ENCODE measurements at regions not wholly inside any gene's neighbourhood (a gene's known extent, or its start where the extent isn't known, plus 50 kb on each side); places are given as distances from the start of the nearest gene placed in this dataset.
"Not testable (repeated sequence)": the region's sequence is repeated elsewhere in the genome, so short reads cannot be mapped to it uniquely, and the experiment has no call there.

DNA sequence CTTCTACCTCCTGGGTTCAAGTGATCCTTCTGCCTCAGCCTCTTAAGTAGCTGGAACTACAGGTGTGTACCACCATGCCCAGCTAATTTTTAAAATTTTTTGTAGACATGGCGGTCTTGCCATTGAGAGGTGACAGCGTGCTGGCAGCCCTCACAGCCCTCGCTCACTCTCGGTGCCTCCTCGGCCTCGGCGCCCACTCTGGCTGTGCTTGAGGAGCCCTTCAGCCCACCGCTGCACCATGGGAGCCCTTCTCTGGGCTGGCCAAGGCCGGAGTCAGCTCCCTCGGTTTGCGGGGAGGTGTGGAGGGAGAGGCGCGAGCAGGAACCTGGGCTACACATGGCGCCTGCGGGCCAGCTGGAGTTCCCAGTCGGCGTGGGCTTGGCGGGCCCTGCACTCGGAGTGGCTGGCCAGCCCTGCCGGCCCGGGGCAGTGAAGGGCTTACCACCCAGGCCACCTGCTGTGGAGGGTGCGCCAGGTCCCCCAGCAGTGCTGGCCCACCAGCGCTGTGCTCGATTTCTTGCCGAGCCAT is 111.1 kb downstream of the RAP2A start:
- H3K4me3 Mint-ChIP-seq; H3K36me3 Mint-ChIP-seq (ENCODE audit: low read depth); H3K4me1 Mint-ChIP-seq (ENCODE audit: low read depth); H3K27ac Mint-ChIP-seq; H3K9me3 Mint-ChIP-seq; intact Hi-C loops (cut with micrococcal nuclease); H3K27me3 Mint-ChIP-seq: not testable (repeated sequence)

DNA sequence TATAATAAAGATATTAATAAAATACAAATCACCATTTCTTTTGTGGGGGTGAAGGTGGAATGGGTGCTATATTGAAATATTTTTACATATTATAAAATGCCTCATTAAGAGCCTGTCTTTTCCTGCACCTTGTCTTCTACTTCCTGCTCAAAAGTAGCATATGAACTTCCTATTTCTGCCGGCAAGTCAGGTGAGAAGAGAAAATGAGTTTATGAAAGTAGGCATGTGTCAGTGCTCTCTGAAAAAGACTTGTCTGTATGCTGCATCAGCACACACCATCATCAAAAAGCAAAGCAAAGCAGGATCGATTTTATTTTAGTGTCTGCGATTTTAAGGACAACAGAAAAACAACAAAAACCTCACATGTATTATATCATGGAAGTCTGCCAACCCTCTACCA is 114.2 kb downstream of the RAP2A start:
- no peak overlapping the region for H3K27ac Mint-ChIP-seq
- H3K4me1 Mint-ChIP-seq (ENCODE audit: low read depth) = no peaks in the 10 kb centered on the region
- H3K36me3 Mint-ChIP-seq (ENCODE audit: low read depth) = no peaks in the 10 kb centered on the region
- H3K9me3 Mint-ChIP-seq = no peaks in the 10 kb centered on the region
- no peak overlapping the region for H3K4me3 Mint-ChIP-seq
- peaks cover 2% of the 10 kb centered on the region for H3K27me3 Mint-ChIP-seq
- intact Hi-C loops (cut with micrococcal nuclease) = no loop called here

DNA sequence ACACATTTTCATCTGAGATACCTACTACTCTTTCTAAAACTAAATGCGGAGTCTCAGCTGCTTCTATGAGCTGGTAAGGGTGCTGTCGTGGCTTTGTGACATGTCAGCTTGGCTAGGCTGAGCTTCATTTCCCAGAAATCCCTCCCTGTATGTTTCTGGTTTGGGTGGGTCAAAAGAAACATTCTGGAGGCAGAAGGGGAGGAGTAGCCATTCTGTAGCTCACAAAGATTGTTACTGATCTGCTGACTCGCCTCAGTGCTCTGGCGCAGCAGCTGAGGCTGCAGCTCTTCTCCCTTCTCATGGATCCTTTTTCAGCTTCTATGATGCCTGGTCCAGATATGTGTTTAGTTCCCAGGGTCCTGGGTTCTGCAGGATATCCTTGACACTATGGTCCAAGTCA is 114.7 kb downstream of the RAP2A start:
- Mint-ChIP-seq H3K27ac (no peak overlapping the region), H3K9me3 (no peaks in the 10 kb centered on the region), H3K4me3 (no peak overlapping the region), H3K4me1 (ENCODE audit: low read depth) (no peaks in the 10 kb centered on the region), H3K27me3 (peaks cover 2% of the 10 kb centered on the region), H3K36me3 (ENCODE audit: low read depth) (no peaks in the 10 kb centered on the region)
- intact Hi-C loops (cut with micrococcal nuclease) = no loop called here

DNA sequence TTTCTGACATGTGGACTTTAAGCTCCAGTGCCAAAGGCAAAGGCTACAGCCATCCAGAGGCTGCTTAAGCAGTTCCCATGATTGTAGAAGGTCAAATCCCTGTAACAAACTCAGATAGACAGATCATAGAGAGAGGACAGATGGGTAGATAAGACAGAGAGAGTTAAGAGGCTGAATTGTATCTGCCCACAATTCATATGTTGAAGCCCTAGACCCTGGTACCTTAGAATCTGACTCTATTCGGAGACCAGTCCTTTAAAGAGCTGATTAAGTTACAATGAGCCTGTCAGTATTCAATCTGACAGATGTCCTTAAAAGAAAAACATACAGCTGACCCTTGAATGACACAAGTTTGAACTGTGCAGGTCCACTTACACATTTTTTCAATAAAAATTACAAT is 115.2 kb downstream of the RAP2A start:
- Mint-ChIP-seq H3K4me3 (no peak overlapping the region), H3K9me3 (no peaks in the 10 kb centered on the region), H3K27ac (no peak overlapping the region), H3K27me3 (peaks cover 2% of the 10 kb centered on the region), H3K4me1 (ENCODE audit: low read depth) (no peaks in the 10 kb centered on the region), H3K36me3 (ENCODE audit: low read depth) (no peaks in the 10 kb centered on the region)
- intact Hi-C loops (cut with micrococcal nuclease) = no loop called here

GRCh38 chr13:97554496-97554895 is 120.5 kb downstream of the RAP2A start:
- no peaks in the 10 kb centered on the region for H3K4me1 Mint-ChIP-seq (ENCODE audit: low read depth)
- peaks cover 4% of the 10 kb centered on the region for H3K27me3 Mint-ChIP-seq
- intact Hi-C loops (cut with micrococcal nuclease) = no loop called here
- H3K36me3 Mint-ChIP-seq (ENCODE audit: low read depth) = no peaks in the 10 kb centered on the region
- H3K9me3 Mint-ChIP-seq = no peaks in the 10 kb centered on the region
- H3K4me3 Mint-ChIP-seq = no peak overlapping the region
- no peak overlapping the region for H3K27ac Mint-ChIP-seq

- no peaks in the 10 kb centered on the region for H3K4me1 Mint-ChIP-seq (ENCODE audit: low read depth)
Measured at GRCh38 chr13:97555034-97555433, 121.1 kb downstream of the RAP2A start.

DNA sequence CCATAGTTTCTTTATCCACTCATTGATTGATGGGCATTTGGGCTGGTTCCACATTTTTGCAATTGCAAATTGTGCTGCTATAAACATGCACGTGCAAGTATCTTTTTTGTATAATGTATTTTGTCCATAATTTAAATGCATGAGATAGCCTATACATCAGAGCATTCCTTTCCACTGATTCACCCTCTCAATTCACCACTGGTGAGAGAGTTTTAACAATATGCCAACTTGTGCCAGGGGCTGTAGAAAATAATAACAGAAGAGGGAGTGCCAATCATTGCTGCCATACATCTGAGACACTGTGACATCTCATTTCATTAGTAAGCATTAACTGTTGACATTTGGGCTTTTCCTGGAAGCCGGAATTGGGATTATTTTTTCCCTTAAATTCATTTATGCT is 125.1 kb downstream of the RAP2A start:
- no peaks in the 10 kb centered on the region for H3K36me3 Mint-ChIP-seq (ENCODE audit: low read depth)
- H3K4me1 Mint-ChIP-seq (ENCODE audit: low read depth) = no peaks in the 10 kb centered on the region
- intact Hi-C loops (cut with micrococcal nuclease) = no loop called here
- H3K4me3 Mint-ChIP-seq = no peak overlapping the region
- peaks cover 2% of the 10 kb centered on the region for H3K27me3 Mint-ChIP-seq
- no peak overlapping the region for H3K27ac Mint-ChIP-seq
- H3K9me3 Mint-ChIP-seq = no peaks in the 10 kb centered on the region

More at GRCh38 chr13:97555034-97555433, 121.1 kb downstream of the RAP2A start:
- no peak overlapping the region for H3K4me3 Mint-ChIP-seq
- intact Hi-C loops (cut with micrococcal nuclease) = no loop called here
- H3K27me3 Mint-ChIP-seq = peaks cover 4% of the 10 kb centered on the region
- H3K27ac Mint-ChIP-seq = no peak overlapping the region
- H3K9me3 Mint-ChIP-seq = no peaks in the 10 kb centered on the region
- no peaks in the 10 kb centered on the region for H3K36me3 Mint-ChIP-seq (ENCODE audit: low read depth)

DNA sequence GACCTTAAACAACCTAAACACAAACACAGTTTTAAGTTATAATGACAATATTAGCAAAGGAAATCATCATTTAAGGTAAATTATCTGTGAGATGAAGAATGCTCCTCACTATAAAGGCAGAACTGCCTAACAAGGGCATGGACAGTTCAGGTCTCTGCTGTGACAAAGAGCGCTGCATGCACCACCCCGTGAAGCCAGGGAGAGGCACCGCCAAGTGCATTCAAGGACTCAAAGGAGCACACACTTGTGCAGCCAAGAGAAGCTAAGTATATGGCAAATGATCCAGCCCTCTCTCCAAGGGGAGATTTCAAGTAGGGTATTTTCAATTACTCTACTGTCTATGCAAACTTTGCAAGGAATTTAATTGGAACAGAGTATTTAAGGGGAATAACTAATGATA is 126.0 kb downstream of the RAP2A start:
- Mint-ChIP-seq H3K36me3 (ENCODE audit: low read depth) (no peaks in the 10 kb centered on the region), H3K9me3 (no peaks in the 10 kb centered on the region), H3K27me3 (peaks cover 2% of the 10 kb centered on the region), H3K4me3 (no peak overlapping the region), H3K4me1 (ENCODE audit: low read depth) (no peaks in the 10 kb centered on the region), H3K27ac (no peak overlapping the region)
- intact Hi-C loops (cut with micrococcal nuclease) = loop anchor here (10.0 kb wide), 1 partner anchor 115 kb away; no protein-coding TSS in a partner anchor

- H3K9me3 Mint-ChIP-seq = no peaks in the 10 kb centered on the region
- H3K27ac Mint-ChIP-seq = no peak overlapping the region
- no peaks in the 10 kb centered on the region for H3K4me1 Mint-ChIP-seq (ENCODE audit: low read depth)
- H3K4me3 Mint-ChIP-seq = no peak overlapping the region
- no peaks in the 10 kb centered on the region for H3K36me3 Mint-ChIP-seq (ENCODE audit: low read depth)
- no peaks in the 10 kb centered on the region for H3K27me3 Mint-ChIP-seq
- intact Hi-C loops (cut with micrococcal nuclease) = loop anchor here (10.0 kb wide), 1 partner anchor 116 kb away; no protein-coding TSS in a partner anchor
Measured at GRCh38 chr13:97561182-97561581, 127.2 kb downstream of the RAP2A start.

DNA sequence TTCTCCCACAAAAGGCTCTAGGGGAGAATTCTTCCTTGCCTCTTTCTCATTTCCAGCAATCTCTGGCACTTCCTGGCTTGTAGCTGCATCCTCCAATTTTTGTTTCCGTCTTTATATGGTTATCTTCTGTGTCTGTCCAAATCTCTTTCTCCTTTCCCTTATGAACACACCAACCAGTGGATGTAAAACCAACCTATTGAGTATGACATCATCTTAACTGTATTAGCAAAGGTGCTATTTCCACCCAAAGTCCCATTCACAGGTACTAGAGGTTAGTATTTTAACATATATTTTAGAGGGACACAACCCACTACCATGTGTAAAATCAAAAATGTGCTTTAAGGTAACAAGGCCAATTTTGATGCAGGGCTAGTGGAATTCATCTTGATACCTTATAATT is 129.0 kb downstream of the RAP2A start:
- Mint-ChIP-seq H3K4me3 (no peak overlapping the region), H3K27me3 (no peaks in the 10 kb centered on the region), H3K36me3 (ENCODE audit: low read depth) (no peaks in the 10 kb centered on the region), H3K9me3 (no peaks in the 10 kb centered on the region), H3K27ac (no peak overlapping the region), H3K4me1 (ENCODE audit: low read depth) (peaks cover 6% of the 10 kb centered on the region)
- intact Hi-C loops (cut with micrococcal nuclease) = loop anchor here (10.0 kb wide), 1 partner anchor 118 kb away; no protein-coding TSS in a partner anchor

- H3K9me3 Mint-ChIP-seq = no peaks in the 10 kb centered on the region
- intact Hi-C loops (cut with micrococcal nuclease) = loop anchor here (10.0 kb wide), 1 partner anchor 120 kb away; no protein-coding TSS in a partner anchor
- H3K27ac Mint-ChIP-seq = no peak overlapping the region
- no peaks in the 10 kb centered on the region for H3K27me3 Mint-ChIP-seq
- peaks cover 9% of the 10 kb centered on the region for H3K4me1 Mint-ChIP-seq (ENCODE audit: low read depth)
- H3K4me3 Mint-ChIP-seq = no peak overlapping the region
- H3K36me3 Mint-ChIP-seq (ENCODE audit: low read depth) = no peaks in the 10 kb centered on the region
Measured at GRCh38 chr13:97564956-97565355, 131.0 kb downstream of the RAP2A start.

DNA sequence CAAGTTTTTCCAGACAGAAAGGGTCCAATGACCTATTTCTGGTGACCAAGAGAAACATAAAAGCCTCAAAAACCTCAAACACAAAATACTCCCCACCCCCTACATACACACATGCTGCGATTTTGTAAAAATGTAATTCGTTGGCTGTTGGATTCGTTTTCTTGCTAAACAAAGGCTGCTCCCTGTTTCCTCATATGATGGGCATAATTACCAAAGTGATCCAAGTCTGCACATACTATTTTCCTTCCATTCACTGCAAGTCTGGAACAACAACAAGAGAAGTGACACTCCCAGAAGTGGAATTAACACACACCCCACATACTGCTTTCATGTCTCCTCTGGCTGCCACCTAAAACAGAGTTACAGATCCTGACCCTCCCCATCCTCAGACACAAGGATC is 131.9 kb downstream of the RAP2A start:
- Mint-ChIP-seq H3K4me1 (ENCODE audit: low read depth) (peaks cover 9% of the 10 kb centered on the region), H3K27ac (no peak overlapping the region), H3K9me3 (no peaks in the 10 kb centered on the region), H3K4me3 (no peak overlapping the region), H3K36me3 (ENCODE audit: low read depth) (no peaks in the 10 kb centered on the region), H3K27me3 (peaks cover 1% of the 10 kb centered on the region)
- intact Hi-C loops (cut with micrococcal nuclease) = loop anchor here (10.0 kb wide), 1 partner anchor 121 kb away; no protein-coding TSS in a partner anchor

DNA sequence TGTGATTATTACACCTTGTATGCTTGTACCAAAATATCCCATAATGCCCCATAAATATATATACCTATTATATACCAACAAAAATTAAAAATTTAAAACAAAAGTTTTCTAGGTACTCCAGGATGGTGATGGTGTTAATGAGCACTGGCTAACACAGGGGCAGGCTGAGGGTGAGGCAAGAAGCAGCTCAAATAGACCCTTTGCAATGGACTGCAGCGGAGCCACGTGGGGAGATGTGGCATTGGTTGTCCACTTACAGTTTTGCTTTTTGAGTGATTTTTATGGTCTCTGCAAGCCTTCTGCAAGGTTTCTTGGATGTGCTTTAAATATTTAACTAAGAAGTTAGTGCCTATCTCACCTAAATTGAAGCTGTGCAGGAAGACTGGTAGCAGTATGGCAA is 132.9 kb downstream of the RAP2A start:
- peaks cover 1% of the 10 kb centered on the region for H3K27me3 Mint-ChIP-seq
- H3K4me3 Mint-ChIP-seq = no peak overlapping the region
- H3K4me1 Mint-ChIP-seq (ENCODE audit: low read depth) = peaks cover 9% of the 10 kb centered on the region
- H3K9me3 Mint-ChIP-seq = no peaks in the 10 kb centered on the region
- intact Hi-C loops (cut with micrococcal nuclease) = loop anchor here (10.0 kb wide), 1 partner anchor 122 kb away; no protein-coding TSS in a partner anchor
- no peaks in the 10 kb centered on the region for H3K36me3 Mint-ChIP-seq (ENCODE audit: low read depth)
- H3K27ac Mint-ChIP-seq = no peak overlapping the region

DNA sequence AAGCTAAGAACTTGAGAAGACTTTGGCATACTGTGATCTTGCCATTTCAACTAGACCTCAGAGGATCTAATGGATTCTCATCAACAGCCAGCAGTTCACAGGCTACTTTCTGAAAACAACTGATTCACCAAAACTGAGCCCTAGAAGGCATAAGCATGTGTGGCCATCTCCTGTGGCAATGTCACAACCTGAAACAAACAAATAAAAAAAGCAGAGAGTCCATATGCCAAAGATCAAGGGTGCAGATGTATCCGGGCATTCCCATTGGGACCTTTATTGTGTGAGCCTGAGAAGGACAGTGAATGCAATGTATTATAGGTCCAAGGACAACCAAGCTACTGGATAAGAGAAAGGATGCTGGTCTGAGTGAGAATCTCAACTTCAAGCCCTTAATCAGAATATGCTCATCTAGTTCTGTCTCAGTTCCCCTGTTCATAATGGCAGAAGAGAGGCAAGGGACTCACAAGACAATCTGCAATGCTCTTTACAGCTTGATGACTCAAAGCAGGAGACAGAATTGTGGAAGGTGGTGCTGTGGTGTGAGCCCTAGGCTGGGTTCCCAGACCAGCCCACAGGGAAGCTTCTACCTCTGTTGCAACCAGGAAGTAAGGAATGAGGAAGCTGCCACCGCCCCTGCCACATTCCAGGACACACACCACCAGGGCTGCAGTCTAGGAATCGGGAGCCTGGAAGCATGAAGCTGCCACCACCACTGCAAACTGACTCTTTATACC is 133.7 kb downstream of the RAP2A start:
- H3K4me1 Mint-ChIP-seq (ENCODE audit: low read depth) = peaks cover 9% of the 10 kb centered on the region
- H3K27me3 Mint-ChIP-seq = peaks cover 1% of the 10 kb centered on the region
- intact Hi-C loops (cut with micrococcal nuclease) = loop anchor here (10.0 kb wide), 1 partner anchor 123 kb away; no protein-coding TSS in a partner anchor
- H3K4me3 Mint-ChIP-seq = no peak overlapping the region
- H3K9me3 Mint-ChIP-seq = no peaks in the 10 kb centered on the region
- H3K27ac Mint-ChIP-seq = no peak overlapping the region
- H3K36me3 Mint-ChIP-seq (ENCODE audit: low read depth) = no peaks in the 10 kb centered on the region

Data from dendritic cell treated with granulocyte-macrophage colony-stimulating factor and Interleukin-4, amounts not matched to agents 40 ng/mL and 50 ng/mL, for 4 days (primary cell).